PC-9 (cell line): ENCODE measurements at regions not wholly inside any gene's neighbourhood (a gene's known extent, or its start where the extent isn't known, plus 50 kb on each side); places are given as distances from the start of the nearest gene placed in this dataset.

Source experiments
- EZH2 ChIP-seq: fragments of 200-600 bp; sonication (generic); IDR thresholded peaks from 2 replicates; pipeline ENCODE4 v1.8.0; 2017; ENCODE audit warnings: antibody characterized with exemption, low read depth
- TF ChIP-seq, protein P1 (sequence below): fragments of 200-600 bp; sonication (generic); conservative IDR thresholded peaks from 2 replicates; pipeline ENCODE4 v1.6.1; 2017; ENCODE audit warnings: mixed run types, antibody characterized with exemption, mild to moderate bottlenecking, moderate library complexity

GRCh38 chr7:47653550-47654411, 71.9 kb upstream of the TNS3 start:
- TF ChIP-seq, protein P1, sequence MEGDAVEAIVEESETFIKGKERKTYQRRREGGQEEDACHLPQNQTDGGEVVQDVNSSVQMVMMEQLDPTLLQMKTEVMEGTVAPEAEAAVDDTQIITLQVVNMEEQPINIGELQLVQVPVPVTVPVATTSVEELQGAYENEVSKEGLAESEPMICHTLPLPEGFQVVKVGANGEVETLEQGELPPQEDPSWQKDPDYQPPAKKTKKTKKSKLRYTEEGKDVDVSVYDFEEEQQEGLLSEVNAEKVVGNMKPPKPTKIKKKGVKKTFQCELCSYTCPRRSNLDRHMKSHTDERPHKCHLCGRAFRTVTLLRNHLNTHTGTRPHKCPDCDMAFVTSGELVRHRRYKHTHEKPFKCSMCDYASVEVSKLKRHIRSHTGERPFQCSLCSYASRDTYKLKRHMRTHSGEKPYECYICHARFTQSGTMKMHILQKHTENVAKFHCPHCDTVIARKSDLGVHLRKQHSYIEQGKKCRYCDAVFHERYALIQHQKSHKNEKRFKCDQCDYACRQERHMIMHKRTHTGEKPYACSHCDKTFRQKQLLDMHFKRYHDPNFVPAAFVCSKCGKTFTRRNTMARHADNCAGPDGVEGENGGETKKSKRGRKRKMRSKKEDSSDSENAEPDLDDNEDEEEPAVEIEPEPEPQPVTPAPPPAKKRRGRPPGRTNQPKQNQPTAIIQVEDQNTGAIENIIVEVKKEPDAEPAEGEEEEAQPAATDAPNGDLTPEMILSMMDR = no peak
- TF ChIP-seq EZH2 = no peak
